WTC11 (cell line): ENCODE measurements at regions not wholly inside any gene's neighbourhood (a gene's known extent, or its start where the extent isn't known, plus 50 kb on each side); places are given as distances from the start of the nearest gene placed in this dataset.

Source experiments
- ATAC-seq: fragments of 200-7000 bp; cut with Tn5 transposase; 2 replicates; pipeline ENCODE4 v1.10.0; 2021; ENCODE audit warnings: mild to moderate bottlenecking, moderate library complexity
- CTCF ChIA-PET: fragments of 300-600 bp; sonication (Branson Sonifier 250); formaldehyde crosslinking; loops from one replicate; lab custom pipeline; 2021; ENCODE audit warnings: antibody characterized with exemption; lab: Charles Lee
- POLR2A ChIA-PET: fragments of 350-600 bp; sonication (Branson Sonifier 250); formaldehyde crosslinking; loops from one replicate; lab custom pipeline; 2021; ENCODE audit warnings: antibody characterized with exemption; lab: Charles Lee
- DNase-seq: peaks from one replicate; pipeline ENCODE4 v3.0.0; 2021; ENCODE audit warnings: low spot score
- H3K27ac Mint-ChIP-seq: 2 replicates; pipeline ENCODE4 v1.8.0; 2021; ENCODE audit warnings: mixed read lengths
- H3K27me3 Mint-ChIP-seq: 2 replicates; pipeline ENCODE4 v1.8.0; 2021; ENCODE audit warnings: low read depth, mild to moderate bottlenecking, moderate library complexity, mixed read lengths
- H3K36me3 Mint-ChIP-seq: 2 replicates; pipeline ENCODE4 v1.8.0; 2021; ENCODE audit warnings: mixed read lengths
- H3K4me1 Mint-ChIP-seq: 2 replicates; pipeline ENCODE4 v1.8.0; 2022; ENCODE audit warnings: mixed read lengths
- H3K4me3 Mint-ChIP-seq: 2 replicates; pipeline ENCODE4 v1.8.0; 2021; ENCODE audit warnings: mild to moderate bottlenecking, moderate library complexity, mixed read lengths
- H3K9me3 Mint-ChIP-seq: 2 replicates; pipeline ENCODE4 v1.8.0; 2021; ENCODE audit warnings: mixed read lengths
- CREB1 ChIP-seq: sonication (generic); formaldehyde crosslinking; IDR thresholded peaks from 2 replicates; pipeline ENCODE4 v1.8.0; 2023; ENCODE audit warnings: mild to moderate bottlenecking, missing genetic modification reagents
- ERG ChIP-seq: fragments of 250-450 bp; sonication (Bioruptor Pico); IDR thresholded peaks from 2 replicates; pipeline ENCODE4 v1.8.0; 2021; ENCODE audit warnings: mild to moderate bottlenecking
- ESRRA ChIP-seq: sonication (generic); formaldehyde crosslinking; IDR thresholded peaks from 2 replicates; pipeline ENCODE4 v1.8.1; 2022; ENCODE audit warnings: mild to moderate bottlenecking, missing genetic modification reagents, borderline replicate concordance
- GABPB1 ChIP-seq: sonication (generic); formaldehyde crosslinking; IDR thresholded peaks from 2 replicates; pipeline ENCODE4 v1.8.1; 2023; ENCODE audit warnings: mild to moderate bottlenecking, missing genetic modification reagents
- MAX ChIP-seq: sonication (generic); formaldehyde crosslinking; IDR thresholded peaks from 2 replicates; pipeline ENCODE4 v1.8.0; 2022; ENCODE audit warnings: mild to moderate bottlenecking, missing genetic modification reagents
- NR2C2 ChIP-seq: sonication (generic); formaldehyde crosslinking; IDR thresholded peaks from 2 replicates; pipeline ENCODE4 v1.8.0; 2022; ENCODE audit warnings: mild to moderate bottlenecking, missing genetic modification reagents
- PRDM15 ChIP-seq: sonication (generic); formaldehyde crosslinking; IDR thresholded peaks from 2 replicates; pipeline ENCODE4 v1.8.0; 2022; ENCODE audit warnings: missing genetic modification reagents
- RORB ChIP-seq: fragments of 250-450 bp; sonication (Bioruptor Pico); IDR thresholded peaks from 2 replicates; pipeline ENCODE4 v1.9.0; 2021; ENCODE audit warnings: mild to moderate bottlenecking
- SMAD4 ChIP-seq: sonication (generic); formaldehyde crosslinking; IDR thresholded peaks from 2 replicates; pipeline ENCODE4 v1.8.0; 2022; ENCODE audit warnings: mild to moderate bottlenecking, missing genetic modification reagents
- TCF7 ChIP-seq: sonication (generic); formaldehyde crosslinking; IDR thresholded peaks from 2 replicates; pipeline ENCODE4 v1.8.0; 2022; ENCODE audit warnings: mild to moderate bottlenecking, low read depth, missing genetic modification reagents, moderate library complexity
- USF1 ChIP-seq: sonication (generic); formaldehyde crosslinking; IDR thresholded peaks from 2 replicates; pipeline ENCODE4 v1.8.0; 2022; ENCODE audit warnings: mild to moderate bottlenecking, missing genetic modification reagents
- ZBTB43 ChIP-seq: sonication (generic); formaldehyde crosslinking; IDR thresholded peaks from 2 replicates; pipeline ENCODE4 v1.8.1; 2023; ENCODE audit warnings: mild to moderate bottlenecking, missing genetic modification reagents
- ZNF121 ChIP-seq: sonication (generic); formaldehyde crosslinking; IDR thresholded peaks from 2 replicates; pipeline ENCODE4 v1.8.0; 2023; ENCODE audit warnings: missing genetic modification reagents
- ZNF138 ChIP-seq: sonication (generic); formaldehyde crosslinking; conservative IDR thresholded peaks from 2 replicates; pipeline ENCODE4 v1.8.1; 2022; ENCODE audit warnings: mild to moderate bottlenecking, moderate library complexity, missing genetic modification reagents
- ZNF263 ChIP-seq: sonication (generic); formaldehyde crosslinking; IDR thresholded peaks from 2 replicates; pipeline ENCODE4 v1.8.1; 2022; ENCODE audit warnings: low read depth, mild to moderate bottlenecking, moderate library complexity, missing genetic modification reagents
- ZNF512 ChIP-seq: sonication (generic); formaldehyde crosslinking; IDR thresholded peaks from 2 replicates; pipeline ENCODE4 v1.8.1; 2022; ENCODE audit warnings: missing genetic modification reagents, borderline replicate concordance
- ZNF532 ChIP-seq: fragments of 250-450 bp; sonication (Bioruptor Pico); IDR thresholded peaks from 2 replicates; pipeline ENCODE4 v1.9.0; 2021; ENCODE audit warnings: mild to moderate bottlenecking, borderline replicate concordance
- ZNF671 ChIP-seq: fragments of 250-450 bp; sonication (Bioruptor Pico); IDR thresholded peaks from 2 replicates; pipeline ENCODE4 v1.8.0; 2021; ENCODE audit warnings: mild to moderate bottlenecking

GRCh38 chrX:147770858-147771257 lies 140.9 kb upstream of the FMR1 start:
- Mint-ChIP-seq H3K4me1 (no peaks in the 10 kb centered on the region), H3K4me3 (no peak overlapping the region), H3K36me3 (peaks cover 11% of the 10 kb centered on the region), H3K27me3 (no peaks in the 10 kb centered on the region; the same call in 1 of the 2 replicates), H3K27ac (no peak overlapping the region), H3K9me3 (peaks cover 60% of the 10 kb centered on the region)
- TF ChIP-seq ZNF671, result no peak
- no peak for TF ChIP-seq NR2C2 (CRISPR knock-in tag)
- no peak for TF ChIP-seq MAX
- no peak for TF ChIP-seq ZBTB43 (CRISPR knock-in tag)
- TF ChIP-seq ESRRA (CRISPR knock-in tag), result no peak
- no peak for TF ChIP-seq ZNF121 (CRISPR knock-in tag)
- no peak for TF ChIP-seq SMAD4 (CRISPR knock-in tag)
- TF ChIP-seq TCF7 (CRISPR knock-in tag), result no peak
- CTCF ChIA-PET, result no interaction called here
- POLR2A ChIA-PET, result no interaction called here
- ATAC-seq, result no peak
- no peak for DNase-seq

GRCh38 chrX:147776988-147777387 lies 134.7 kb upstream of the FMR1 start:
- H3K27ac Mint-ChIP-seq, result no peak overlapping the region
- H3K36me3 Mint-ChIP-seq, result peaks cover 28% of the 10 kb centered on the region
- TF ChIP-seq ZNF532 (CRISPR knock-in tag) (no peak), ZNF138 (CRISPR knock-in tag) (no peak), USF1 (no peak), ZNF263 (CRISPR knock-in tag) (no peak), RORB (CRISPR knock-in tag) (no peak), GABPB1 (CRISPR knock-in tag) (no peak)
- no peaks in the 10 kb centered on the region for H3K4me1 Mint-ChIP-seq
- POLR2A ChIA-PET, result no interaction called here
- H3K4me3 Mint-ChIP-seq, result no peak overlapping the region
- H3K9me3 Mint-ChIP-seq, result peaks cover 56% of the 10 kb centered on the region
- CTCF ChIA-PET, result no interaction called here
- H3K27me3 Mint-ChIP-seq, result peaks cover 2% of the 10 kb centered on the region
- ATAC-seq (no peak), DNase-seq (no peak)

- CTCF ChIA-PET, result no interaction called here
- no peak for ATAC-seq
- Mint-ChIP-seq H3K4me1 (no peaks in the 10 kb centered on the region), H3K4me3 (no peak overlapping the region), H3K27me3 (peaks cover 4% of the 10 kb centered on the region), H3K9me3 (peaks cover 55% of the 10 kb centered on the region), H3K27ac (no peak overlapping the region), H3K36me3 (peaks cover 33% of the 10 kb centered on the region)
- DNase-seq, result no peak
- POLR2A ChIA-PET, result no interaction called here
- no peak for TF ChIP-seq TCF7 (CRISPR knock-in tag)
- TF ChIP-seq ERG (CRISPR knock-in tag), result no peak
- TF ChIP-seq CREB1 (CRISPR knock-in tag), result no peak
- TF ChIP-seq ZNF512 (CRISPR knock-in tag), result no peak
- TF ChIP-seq PRDM15 (CRISPR knock-in tag), result no peak
These were observed 132.5 kb upstream of the FMR1 start for GRCh38 chrX:147779173-147779572.
